ENCODE measurements at regions not wholly inside any gene's neighbourhood (a gene's known extent, or its start where the extent isn't known, plus 50 kb on each side); places are given as distances from the start of the nearest gene placed in this dataset.
A peak's percentile ranks its signal among the peaks of the same experiment; 100 is the strongest.

DNA sequence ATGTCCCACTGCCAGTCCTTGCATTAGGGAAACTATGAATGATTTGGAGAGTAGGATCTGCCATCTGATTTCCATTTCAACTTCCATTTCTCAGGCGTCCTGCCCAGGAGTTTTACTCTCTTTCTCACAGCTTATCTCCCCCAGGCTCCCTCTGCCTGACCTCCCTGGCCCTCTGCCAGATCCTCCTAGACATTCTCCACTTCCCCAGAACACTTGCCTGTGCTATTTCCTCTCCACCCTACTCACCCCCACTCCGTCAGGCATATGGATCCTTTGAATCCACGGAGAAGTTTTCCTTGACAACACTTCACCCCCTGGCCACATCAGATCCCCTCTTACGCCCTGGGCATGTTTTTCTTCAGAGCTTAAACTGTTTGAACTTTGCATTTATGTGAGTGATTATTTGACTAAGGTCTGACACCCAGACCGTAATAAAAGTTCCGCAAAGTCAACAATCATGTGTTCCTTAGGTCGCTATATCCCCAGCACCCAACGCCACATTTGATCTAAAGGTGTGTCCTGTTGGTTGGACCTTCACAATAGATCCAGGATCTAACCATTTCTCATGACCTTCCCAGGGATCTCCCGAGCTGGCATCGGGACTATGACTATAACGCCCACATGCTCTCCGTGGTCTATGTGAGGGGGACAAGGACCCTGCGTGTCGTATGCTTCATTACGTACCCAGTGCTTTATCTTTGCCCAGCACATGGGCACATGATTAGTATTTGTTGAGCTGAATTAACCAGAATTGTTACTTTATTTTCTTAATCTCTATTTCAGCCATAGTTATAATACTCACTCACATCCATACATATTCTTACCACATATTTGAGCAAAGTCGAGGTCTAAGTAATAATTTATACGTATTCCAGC lies 255.8 kb upstream of the FOXN3 start:
- H3K9ac ChIP-seq (ENCODE audit: insufficient read depth in 1 of 2, low read depth in 2 of 2, low read length in 2 of 2): no peak overlapping the region
- FAIRE-seq: no peak
- intact Hi-C loops (cut with micrococcal nuclease) (no loop called here), in situ Hi-C loops (cut with MboI) (no loop called here)
- H3K9me3 ChIP-seq (replicated peaks; ENCODE audit: control insufficient read depth, insufficient read depth, low read depth, low read length): no peaks in the 10 kb centered on the region
- DNase-seq (ENCODE audit: extremely low read depth in 1 of 4, low spot score in 3 of 4): peak in 2 of 4 experiments; percentile 7 to 21
- ATAC-seq: no peak
- no peaks in the 10 kb centered on the region for H3K9me1 ChIP-seq (ENCODE audit: control insufficient read depth, insufficient read depth, low read length)
- H3K79me2 ChIP-seq (ENCODE audit: control insufficient read depth, insufficient read depth, low read length): no peaks in the 10 kb centered on the region
- BruUV-seq (replicated peaks): no TSS peak
- no peak overlapping the region for H2AFZ ChIP-seq (ENCODE audit: low read depth, low read length)
- ChIA-PET CTCF (ENCODE audit: low intra/inter-chr PET ratio) (no interaction called here), POLR2A (interaction anchor here (0.6 to 0.7 kb wide), 2 partner anchors 29 to 284 kb away, joined by 3 read pairs; no protein-coding TSS in a partner anchor)
- 3% methylated on average over 17 of the region's 17 CpGs for WGBS (ENCODE audit: insufficient coverage, low coverage, missing lambda C conversion rate)
- H3K36me3 ChIP-seq (ENCODE audit: control insufficient read depth, insufficient read depth, low read length): no peaks in the 10 kb centered on the region
- TF ChIP-seq RBM22 (IDR thresholded peaks at IDR 0.05; ENCODE audit: low read depth, low read length, poor library complexity, severe bottlenecking): no peak
- TF ChIP-seq NFIC (IDR thresholded peaks at IDR 0.05): peak; percentile 82
- TF ChIP-seq MXI1 (IDR thresholded peaks at IDR 0.05; ENCODE audit: low read depth, low read length): no peak
- H3K27me3 ChIP-seq (ENCODE audit: control insufficient read depth in 2 of 2, insufficient read depth in 2 of 2, low read length in 2 of 2): no peaks in the 10 kb centered on the region
- no peaks in the 10 kb centered on the region for H3K4me1 ChIP-seq (replicated peaks in 1 of 2; ENCODE audit: control insufficient read depth in 2 of 2, insufficient read depth in 2 of 2, low read length in 2 of 2)
- no peak overlapping the region for H3K4me3 ChIP-seq
- H4K20me1 ChIP-seq (replicated peaks; ENCODE audit: control insufficient read depth, insufficient read depth, low read length): no peaks in the 10 kb centered on the region
- H3K27ac ChIP-seq (ENCODE audit: extremely low read depth, low read depth, low read length): no peak overlapping the region
- no peak overlapping the region for H3K4me2 ChIP-seq (ENCODE audit: insufficient read depth, low read length)

DNA sequence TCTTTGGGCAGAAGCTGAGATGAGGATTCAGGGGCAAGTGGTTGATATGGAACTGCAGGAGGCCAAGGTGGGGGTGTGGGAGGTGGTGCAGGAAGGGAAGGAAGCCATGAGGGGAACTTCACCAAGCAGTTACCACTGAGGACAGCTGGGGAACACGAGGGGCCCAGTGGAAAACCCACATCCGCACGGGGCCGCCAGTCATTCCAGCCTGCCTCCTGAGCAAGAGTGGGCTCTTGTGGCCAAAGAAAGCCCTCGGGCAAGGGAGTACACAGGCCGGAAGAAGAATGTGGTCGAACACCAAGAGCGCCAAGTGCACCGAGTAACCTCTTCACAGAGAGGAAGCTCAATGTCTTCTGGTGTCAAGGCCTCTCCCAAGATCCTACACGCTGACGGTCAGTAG lies 252.2 kb upstream of the FOXN3 start:
- no peak overlapping the region for H2AFZ ChIP-seq (ENCODE audit: low read depth, low read length)
- H3K9me1 ChIP-seq (ENCODE audit: control insufficient read depth, insufficient read depth, low read length): no peaks in the 10 kb centered on the region
- H4K20me1 ChIP-seq (replicated peaks; ENCODE audit: control insufficient read depth, insufficient read depth, low read length): no peaks in the 10 kb centered on the region
- FAIRE-seq (no peak), DNase-seq (ENCODE audit: extremely low read depth in 1 of 4, low spot score in 3 of 4) (no peak), ATAC-seq (no peak)
- ChIA-PET CTCF (ENCODE audit: low intra/inter-chr PET ratio) (no interaction called here), POLR2A (no interaction called here)
- no peak overlapping the region for H3K4me2 ChIP-seq (ENCODE audit: insufficient read depth, low read length)
- H3K9ac ChIP-seq (ENCODE audit: insufficient read depth in 1 of 2, low read depth in 2 of 2, low read length in 2 of 2): no peak overlapping the region
- no peak overlapping the region for H3K4me3 ChIP-seq
- BruUV-seq (replicated peaks): no TSS peak
- H3K79me2 ChIP-seq (ENCODE audit: control insufficient read depth, insufficient read depth, low read length): no peaks in the 10 kb centered on the region
- H3K9me3 ChIP-seq (replicated peaks; ENCODE audit: control insufficient read depth, insufficient read depth, low read depth, low read length): no peaks in the 10 kb centered on the region
- no peaks in the 10 kb centered on the region for H3K4me1 ChIP-seq (replicated peaks in 1 of 2; ENCODE audit: control insufficient read depth in 2 of 2, insufficient read depth in 2 of 2, low read length in 2 of 2)
- intact Hi-C loops (cut with micrococcal nuclease) (no loop called here), in situ Hi-C loops (cut with MboI) (no loop called here)
- no peaks in the 10 kb centered on the region for H3K27me3 ChIP-seq (ENCODE audit: control insufficient read depth in 2 of 2, insufficient read depth in 2 of 2, low read length in 2 of 2)
- H3K36me3 ChIP-seq (ENCODE audit: control insufficient read depth, insufficient read depth, low read length): no peaks in the 10 kb centered on the region
- no peak overlapping the region for H3K27ac ChIP-seq (ENCODE audit: extremely low read depth, low read depth, low read length)
- WGBS (ENCODE audit: insufficient coverage, low coverage, missing lambda C conversion rate): 0% methylated on average over 11 of the region's 11 CpGs
- TF ChIP-seq CCNT2 (IDR thresholded peaks at IDR 0.05; ENCODE audit: borderline replicate concordance, extremely low read depth, insufficient read length, low read depth, low read length): no peak
- TF ChIP-seq SMAD3 (CRISPR knock-in tag; conservative IDR thresholded peaks at IDR 0.05): no peak
- no peak for TF ChIP-seq SMC3 (conservative IDR thresholded peaks at IDR 0.05; ENCODE audit: insufficient read depth, low read depth, low read length)
- TF ChIP-seq ZNF436 (CRISPR knock-in tag; IDR thresholded peaks at IDR 0.05): no peak
- TF ChIP-seq, protein P1, sequence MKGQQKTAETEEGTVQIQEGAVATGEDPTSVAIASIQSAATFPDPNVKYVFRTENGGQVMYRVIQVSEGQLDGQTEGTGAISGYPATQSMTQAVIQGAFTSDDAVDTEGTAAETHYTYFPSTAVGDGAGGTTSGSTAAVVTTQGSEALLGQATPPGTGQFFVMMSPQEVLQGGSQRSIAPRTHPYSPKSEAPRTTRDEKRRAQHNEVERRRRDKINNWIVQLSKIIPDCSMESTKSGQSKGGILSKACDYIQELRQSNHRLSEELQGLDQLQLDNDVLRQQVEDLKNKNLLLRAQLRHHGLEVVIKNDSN (CRISPR knock-in tag; IDR thresholded peaks at IDR 0.05): no peak
- no peak for TF ChIP-seq FOSL1 (tag; conservative IDR thresholded peaks at IDR 0.05)
- no peak for TF ChIP-seq KAT7 (CRISPR knock-in tag; IDR thresholded peaks at IDR 0.05; ENCODE audit: borderline replicate concordance)
- TF ChIP-seq SP1 (CRISPR knock-in tag; IDR thresholded peaks at IDR 0.05): no peak
- no peak for TF ChIP-seq ZNF75A (CRISPR knock-in tag; IDR thresholded peaks at IDR 0.05)
- TF ChIP-seq TBP (optimal IDR thresholded peaks at IDR 0.05; ENCODE audit: low read depth, low read length): no peak
- no peak for TF ChIP-seq ARNT (IDR thresholded peaks at IDR 0.05)
- no peak for TF ChIP-seq HNRNPUL1 (IDR thresholded peaks at IDR 0.05; ENCODE audit: low read length)
- no peak for TF ChIP-seq MTA1 (IDR thresholded peaks at IDR 0.05; ENCODE audit: borderline replicate concordance)
- TF ChIP-seq NFIX (CRISPR knock-in tag; IDR thresholded peaks at IDR 0.05; ENCODE audit: low read depth): no peak
- TF ChIP-seq FOXJ2 (tag; IDR thresholded peaks at IDR 0.05): no peak
